Effector CD4-positive, alpha-beta T cell (primary cell): ENCODE measurements at regions not wholly inside any gene's neighbourhood (a gene's known extent, or its start where the extent isn't known, plus 50 kb on each side); places are given as distances from the start of the nearest gene placed in this dataset.
"Not testable (repeated sequence)": the region's sequence is repeated elsewhere in the genome, so short reads cannot be mapped to it uniquely, and the experiment has no call there.

Experiments
- DNase-seq: peaks from one replicate; pipeline ENCODE4 v3.0.0-alpha.2; 2020

DNA sequence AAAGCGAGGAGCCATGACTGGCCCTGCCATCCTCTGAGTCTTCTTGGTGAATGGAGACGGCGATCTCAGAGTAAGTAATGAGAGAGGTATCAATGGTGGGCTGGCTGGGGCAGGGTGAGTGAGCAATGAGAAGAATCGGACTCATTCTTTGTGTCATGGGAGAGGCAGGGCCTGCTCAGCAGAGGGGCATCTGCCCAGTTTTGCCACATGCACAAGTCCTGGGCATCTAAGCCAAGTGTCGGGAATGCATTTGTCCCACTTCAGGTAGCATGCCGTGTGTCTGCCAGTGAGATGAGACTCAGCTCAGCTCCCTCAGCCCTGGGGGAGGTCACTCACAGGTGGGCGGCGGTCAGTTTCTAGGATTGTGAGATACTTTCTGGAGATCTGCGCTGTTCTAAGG lies 791.0 kb upstream of the RAB6C start:
- no peak for DNase-seq

DNA sequence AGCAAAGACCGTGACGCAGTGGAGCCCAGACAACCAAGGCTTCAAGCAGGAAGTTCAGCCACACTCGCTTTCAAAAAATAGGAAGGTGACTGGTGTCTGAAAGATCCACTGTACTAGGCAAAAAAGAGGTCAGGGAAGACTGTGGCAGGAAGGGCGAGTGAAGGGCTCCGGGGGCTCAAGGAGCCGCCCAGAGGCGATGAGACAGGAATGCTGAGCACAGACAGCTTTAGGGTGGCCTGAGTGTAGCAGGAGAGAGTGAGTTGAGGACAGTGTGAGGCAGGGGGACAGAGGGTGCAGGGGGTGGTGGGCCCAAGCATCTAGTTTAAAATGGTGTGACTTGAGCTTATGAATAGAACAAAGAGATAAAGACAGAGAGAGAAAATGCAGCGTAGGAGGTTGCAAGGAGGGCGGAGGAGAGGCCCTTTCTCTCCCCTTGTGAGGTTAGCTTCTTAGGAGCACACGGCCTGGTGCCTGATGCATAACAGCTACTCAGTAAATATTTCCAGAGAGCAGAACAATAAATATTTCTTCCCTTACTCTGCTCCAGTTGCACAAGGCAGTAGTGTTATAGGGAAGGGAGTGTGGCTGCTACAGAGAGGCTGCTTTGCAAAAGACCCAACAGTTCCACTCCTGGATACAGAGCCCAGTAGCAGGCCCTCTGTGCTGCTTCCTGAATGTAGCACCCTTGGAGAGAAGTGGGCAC lies 789.7 kb upstream of the RAB6C start:
- no peak for DNase-seq

DNA sequence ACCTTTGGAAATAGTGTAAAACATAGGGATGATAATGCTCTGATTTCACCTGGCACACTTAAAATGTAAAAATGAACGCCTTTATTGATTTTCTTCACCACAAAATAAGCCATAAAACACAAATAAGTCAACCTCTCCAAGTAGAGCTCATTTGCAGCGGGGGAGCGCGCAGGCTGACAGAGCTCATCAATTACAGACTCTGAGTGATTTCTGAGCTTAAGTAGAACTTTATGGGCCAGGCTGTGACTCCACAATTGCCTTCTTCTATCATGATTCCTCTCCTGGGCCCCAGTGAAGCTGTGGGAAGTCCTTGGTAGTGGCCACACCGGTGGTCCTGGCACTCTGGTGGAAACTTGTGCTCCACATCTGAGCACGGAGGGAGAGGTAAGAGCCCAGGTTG lies 789.0 kb upstream of the RAB6C start:
- DNase-seq = no peak

DNA sequence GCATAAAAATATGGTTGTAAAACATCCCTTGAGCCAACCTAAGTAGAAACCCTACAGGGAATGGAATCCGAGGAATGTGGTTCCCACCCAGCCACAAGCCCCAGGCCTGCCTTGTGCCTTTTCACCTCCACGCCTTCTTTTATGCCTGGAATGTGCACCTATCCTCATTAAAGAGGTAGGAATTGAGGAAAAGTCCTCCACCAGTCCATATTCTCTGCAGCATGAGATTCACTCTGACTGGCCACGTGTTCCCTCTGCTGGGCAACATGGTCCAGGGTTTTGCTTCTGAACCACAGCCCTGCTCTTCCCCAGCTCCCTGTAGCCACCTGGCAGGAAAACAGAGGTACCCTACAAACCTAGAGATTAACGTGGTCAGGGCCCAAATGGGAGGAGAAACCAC lies 787.9 kb upstream of the RAB6C start:
- DNase-seq = no peak

DNA sequence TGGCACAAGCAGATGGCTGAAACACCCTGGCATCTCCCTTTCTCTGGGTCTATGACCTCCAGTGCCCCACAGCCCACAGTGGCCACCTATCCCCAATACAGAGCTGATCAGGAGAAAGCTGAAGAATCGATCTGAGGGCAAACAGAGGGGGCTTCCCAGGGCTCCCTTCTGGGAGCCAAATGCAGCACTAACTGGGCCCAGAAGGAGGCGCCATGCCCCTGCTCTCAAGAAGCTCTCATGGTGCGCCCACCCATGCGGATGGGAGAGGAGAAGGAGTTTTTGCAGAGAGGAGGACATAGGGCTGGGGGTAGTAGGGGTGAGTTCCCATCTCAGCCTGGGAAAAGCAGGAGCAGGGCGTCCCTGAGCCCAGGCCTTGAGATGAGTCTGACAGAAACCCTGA lies 787.3 kb upstream of the RAB6C start:
- DNase-seq = no peak

DNA sequence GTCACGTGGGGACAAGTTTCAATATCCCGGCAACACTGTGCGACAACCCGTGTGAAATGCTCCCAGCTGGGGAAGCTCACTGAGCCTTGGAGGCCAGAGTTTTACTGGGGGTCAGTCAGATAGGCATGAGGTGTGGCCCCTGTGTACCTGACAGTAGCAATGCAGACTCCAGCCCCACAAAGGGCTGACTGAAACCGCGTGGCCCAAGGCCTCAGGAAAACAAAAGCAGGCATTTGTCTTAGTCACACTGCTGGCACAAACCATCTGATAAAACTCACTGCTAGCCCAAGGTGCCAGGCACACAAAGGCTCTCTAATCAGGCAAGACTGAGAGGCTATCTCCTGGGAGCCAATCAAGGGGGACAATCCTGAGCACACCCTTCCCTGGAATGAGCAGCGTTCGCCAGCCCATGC lies 786.6 kb upstream of the RAB6C start:
- no peak for DNase-seq

DNA sequence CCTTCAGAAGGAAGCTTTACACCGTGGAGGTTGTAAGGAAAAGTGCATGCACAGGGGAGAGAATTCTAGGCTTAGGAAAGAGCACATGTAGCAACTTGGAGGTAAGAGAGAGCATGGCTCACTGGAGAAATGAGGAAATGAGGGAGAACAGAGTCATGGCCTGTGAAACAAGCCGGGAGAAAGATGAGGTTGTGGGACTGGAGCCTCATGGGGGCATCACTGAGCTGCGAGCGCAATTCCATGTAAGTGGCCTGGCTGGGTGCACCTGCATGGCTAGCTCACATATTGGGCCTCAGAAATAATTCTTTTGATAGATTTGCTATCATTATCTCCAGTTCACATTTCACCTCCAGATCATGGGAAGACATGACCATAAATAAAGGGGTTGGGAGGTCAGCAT lies 785.5 kb upstream of the RAB6C start:
- no peak for DNase-seq

DNA sequence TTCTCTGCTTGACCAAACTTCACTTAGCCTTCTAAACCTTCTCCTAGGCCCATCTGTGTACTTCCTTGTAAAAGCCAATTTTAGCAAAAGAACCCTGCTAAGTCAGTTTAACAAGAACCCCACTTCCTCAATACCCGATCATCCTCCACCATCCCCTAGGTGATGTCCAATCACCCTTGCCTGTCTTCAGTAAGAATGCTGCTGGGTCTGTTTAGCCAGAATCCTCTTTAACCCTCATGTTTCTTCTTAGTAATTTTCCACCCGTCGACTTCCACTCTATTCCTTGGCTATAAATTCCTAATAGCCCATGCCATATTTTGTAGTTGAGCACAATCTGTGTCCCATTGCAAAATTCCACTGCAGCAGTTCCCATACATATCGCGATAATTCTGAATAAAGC lies 780.0 kb upstream of the RAB6C start:
- no peak for DNase-seq

DNA sequence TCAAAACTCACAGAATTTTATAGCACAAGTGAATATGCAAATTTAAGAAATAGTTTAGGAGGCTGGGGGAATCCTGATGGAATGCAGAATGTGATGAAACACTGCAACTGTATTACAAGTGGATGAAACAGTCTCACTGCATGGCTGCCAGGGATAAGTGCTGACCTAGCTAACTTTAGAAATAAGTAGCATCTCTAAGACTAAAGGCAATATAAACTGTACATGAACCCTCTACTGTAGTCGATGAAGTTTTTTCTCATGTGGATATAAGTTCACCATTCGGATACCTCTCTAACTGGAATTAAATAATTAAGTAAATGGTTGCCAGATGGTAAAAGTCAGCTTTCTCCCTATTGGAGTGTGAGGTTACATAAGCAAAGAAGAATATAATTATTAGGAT lies 777.8 kb upstream of the RAB6C start:
- no peak for DNase-seq

DNA sequence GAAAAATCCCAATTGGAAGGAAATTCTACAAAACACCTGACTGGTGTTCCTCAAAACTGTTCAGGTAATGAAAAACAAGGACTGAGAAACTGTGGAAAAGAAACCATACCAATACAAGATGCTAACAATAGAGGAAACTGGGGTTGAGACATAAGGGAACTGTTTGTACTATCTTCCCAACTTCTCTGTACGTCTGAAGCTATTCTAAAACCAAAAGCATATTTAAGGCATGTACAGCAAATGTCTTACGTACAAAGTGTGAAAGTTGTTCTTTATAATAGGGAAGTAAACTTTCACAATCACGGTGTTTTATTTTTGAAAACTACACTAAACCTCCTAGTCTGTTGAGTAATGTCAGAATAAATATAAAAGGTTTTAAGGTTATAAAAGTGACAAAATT lies 776.1 kb upstream of the RAB6C start:
- DNase-seq = no peak

DNA sequence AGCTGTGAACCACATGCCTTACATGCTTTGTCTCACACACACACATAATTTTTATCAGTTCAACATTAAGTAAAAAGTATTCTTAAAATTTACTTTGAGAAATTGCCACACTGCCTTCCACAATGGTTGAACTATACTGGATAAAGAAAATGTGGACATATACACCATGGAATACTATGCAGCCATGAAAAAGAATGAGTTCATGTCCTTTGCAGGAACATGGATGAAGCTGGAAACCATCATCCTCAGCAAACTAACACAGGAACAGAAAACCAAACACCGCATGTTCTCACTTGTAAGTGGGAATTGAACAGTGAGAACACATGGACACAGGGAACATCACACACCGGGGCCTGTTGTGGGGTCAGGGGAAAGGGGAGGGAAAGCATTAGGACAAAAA lies 774.9 kb upstream of the RAB6C start:
- DNase-seq = not testable (repeated sequence)

DNA sequence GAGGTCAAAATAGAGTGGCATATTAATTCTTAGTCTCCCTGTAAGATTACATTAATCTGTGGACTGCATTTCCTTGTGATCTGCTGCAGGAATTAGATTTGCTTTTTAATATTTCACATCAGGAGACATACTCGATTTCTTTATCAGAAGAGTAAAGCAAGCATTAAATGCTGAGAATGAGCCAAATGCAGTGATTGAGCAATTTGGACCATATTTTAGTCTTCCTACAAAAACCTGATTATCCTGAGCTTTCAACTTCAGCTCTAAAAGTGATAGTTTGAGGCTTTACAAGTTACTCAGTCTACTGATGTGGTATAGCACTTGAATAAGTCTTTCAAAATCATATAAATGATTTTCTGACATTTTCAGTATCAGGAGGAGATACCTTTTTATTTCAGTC lies 774.3 kb upstream of the RAB6C start:
- no peak for DNase-seq

DNA sequence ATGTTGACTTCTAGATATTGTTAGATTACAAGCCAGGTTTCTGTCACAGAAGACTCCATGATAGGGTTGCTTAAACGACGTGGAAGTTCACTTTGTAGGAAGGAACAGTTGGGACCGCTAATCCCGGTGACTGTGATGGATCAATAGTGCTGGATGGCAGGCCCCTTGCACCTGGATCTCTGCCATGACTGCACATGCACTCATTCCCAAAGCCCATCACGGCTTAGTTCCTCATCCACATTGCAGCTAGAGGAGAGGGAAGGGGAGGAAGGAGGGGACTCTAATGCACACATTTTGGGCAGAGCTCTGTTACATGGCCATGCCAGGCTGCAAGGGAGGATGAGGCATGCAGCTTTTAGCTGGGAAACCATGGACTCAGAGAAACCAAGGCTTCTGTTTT lies 773.7 kb upstream of the RAB6C start:
- no peak for DNase-seq

DNA sequence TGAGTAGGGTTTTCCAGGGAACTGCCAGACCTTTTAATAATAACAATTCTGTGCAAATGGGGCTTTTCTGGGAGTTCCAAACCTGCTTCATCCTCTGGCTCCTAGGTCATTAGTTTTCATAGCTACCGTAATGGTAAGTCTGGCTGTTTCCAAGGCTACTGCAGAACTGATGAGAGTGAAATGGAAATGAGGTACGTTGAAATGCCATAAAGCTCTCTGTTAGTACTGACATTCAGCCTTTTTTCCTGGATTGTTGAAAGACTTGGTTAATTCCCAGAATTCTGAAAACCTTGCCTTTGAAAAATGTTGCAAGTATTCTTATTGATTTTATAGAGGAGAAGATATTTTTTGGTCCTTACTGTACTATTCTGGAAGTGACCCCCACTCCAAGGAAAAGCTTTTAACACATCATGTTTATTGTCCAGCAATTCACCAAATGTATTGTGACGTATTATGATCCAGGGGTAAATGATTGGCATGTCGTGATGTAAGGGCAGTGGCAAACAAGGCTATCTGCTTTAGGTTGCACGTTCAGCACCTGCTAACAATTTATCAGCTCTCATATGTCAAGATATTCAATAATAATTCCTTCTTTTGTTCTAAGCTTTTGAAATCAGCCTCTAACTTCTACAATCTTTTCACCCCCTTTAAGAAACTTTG lies 767.0 kb upstream of the RAB6C start:
- no peak for DNase-seq

DNA sequence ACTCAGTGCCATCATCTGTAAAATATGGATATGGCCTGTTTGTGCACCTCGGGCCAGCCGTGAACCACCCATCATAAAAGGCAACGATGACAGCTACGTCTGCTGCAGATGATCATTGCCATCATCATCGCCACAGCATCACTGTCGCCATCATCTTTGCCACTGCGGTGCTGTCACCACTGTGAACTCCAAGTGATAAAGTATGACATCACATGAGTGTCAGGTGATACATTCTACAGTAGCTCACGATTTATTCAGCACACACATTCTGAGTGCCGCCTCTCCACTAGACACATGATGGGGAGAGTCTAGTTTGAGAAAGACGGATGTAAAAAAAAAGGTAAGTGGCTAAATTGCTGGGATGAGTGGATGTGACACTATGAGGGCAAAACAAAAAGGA lies 755.4 kb upstream of the RAB6C start:
- no peak for DNase-seq

DNA sequence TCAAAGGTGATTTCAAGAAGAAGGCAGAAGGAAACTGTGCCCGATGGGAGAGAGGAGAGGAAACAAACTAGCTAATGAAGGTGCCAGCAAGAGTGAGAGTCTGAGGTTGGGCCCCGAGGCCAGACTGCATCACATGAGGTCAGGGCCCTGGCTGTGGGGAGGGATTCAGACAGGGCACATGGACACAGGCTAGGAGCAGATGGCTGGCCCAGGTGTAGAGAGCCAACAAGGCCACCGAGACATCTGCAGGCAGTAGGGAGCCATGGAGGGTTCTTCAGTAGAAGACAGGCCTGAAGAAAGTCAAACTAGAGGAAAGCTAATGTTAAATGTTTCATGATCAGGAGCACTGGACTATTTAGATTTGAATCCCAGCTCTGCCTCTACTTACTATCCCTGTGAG lies 755.0 kb upstream of the RAB6C start:
- no peak for DNase-seq

DNA sequence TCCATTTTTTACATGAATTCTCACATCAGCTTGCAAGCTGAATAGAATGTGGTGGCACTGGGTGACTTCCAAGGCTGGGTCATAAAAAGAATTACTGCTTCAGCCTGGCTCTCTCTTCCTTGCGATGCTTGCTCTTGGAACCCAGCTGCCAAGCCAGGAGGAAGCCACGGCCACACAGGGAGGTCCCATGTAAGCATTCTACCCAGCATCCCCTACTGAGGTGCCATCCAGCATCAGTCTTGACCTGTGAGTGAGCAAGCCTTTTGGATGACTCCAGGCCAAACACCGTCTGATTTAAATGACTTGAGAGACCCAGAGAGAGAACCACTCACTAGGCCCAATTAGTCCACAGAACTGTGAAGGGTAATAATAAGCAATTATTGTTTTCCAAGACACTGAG lies 750.3 kb upstream of the RAB6C start:
- DNase-seq = no peak

DNA sequence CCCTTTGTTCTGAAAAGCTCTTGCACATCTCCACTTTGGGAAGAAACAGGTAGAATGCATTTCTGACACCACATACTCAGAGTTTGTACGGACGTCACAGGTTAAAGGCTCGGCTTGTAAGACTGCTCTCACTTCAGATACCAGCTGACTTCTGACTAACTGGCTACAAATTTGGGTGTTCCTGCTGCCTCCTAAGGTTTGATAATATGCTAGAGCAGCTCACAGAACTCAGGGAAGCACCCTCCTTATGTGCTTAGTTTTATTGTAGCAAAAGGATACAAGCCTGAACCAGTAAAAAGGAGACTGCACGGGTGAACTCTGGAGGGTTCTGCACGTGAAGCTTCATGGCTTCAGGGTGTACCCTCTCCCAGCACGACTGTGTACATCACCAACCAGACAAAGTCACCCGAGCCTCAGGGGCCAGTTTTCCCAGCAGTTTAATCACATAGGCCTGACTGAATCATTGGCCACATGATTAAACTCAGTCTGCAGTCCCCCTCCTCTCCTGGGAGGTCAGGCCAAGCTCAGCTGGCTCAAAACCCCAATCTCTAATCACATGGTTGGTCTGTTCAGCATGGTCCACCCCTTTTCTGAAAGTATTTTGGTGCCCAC lies 749.5 kb upstream of the RAB6C start:
- no peak for DNase-seq

DNA sequence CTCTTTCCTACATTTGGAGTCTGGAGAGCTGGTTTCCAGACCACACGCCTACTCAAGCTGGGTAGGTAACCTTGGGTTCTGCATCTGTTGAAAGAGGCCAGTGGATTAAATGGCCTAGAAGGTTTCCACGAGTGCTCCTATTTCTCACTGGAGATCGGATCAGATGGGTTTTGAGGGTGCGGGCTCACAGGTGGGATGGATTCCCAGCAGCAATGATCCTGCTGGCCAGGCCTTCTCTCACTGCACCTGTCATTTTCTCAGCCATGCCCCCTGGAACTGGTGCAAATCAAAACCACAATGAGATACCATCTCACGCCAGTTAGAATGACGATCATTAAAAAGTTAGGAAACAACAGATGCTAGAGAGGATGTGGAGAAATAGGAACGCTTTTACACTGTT lies 747.5 kb upstream of the RAB6C start:
- no peak for DNase-seq

DNA sequence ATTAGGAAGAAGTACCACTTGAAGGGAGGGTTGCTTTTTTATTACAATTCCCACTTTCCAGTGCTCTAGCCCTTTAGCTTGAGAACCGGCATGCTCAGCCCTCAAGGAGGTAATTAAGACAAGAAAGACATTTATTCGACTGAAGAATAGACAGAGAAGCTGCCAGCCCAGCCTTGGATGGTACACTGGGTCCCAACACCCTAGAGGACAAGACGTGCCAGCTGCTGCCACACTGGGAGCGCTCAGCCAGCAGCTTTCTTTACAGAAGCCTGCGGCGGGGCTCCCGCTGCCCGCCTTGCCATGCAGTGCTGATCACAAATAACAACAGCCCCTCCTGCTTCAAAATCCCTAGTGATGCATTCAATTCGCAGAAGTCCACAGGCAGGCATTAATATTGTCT lies 746.3 kb upstream of the RAB6C start:
- DNase-seq = no peak

DNA sequence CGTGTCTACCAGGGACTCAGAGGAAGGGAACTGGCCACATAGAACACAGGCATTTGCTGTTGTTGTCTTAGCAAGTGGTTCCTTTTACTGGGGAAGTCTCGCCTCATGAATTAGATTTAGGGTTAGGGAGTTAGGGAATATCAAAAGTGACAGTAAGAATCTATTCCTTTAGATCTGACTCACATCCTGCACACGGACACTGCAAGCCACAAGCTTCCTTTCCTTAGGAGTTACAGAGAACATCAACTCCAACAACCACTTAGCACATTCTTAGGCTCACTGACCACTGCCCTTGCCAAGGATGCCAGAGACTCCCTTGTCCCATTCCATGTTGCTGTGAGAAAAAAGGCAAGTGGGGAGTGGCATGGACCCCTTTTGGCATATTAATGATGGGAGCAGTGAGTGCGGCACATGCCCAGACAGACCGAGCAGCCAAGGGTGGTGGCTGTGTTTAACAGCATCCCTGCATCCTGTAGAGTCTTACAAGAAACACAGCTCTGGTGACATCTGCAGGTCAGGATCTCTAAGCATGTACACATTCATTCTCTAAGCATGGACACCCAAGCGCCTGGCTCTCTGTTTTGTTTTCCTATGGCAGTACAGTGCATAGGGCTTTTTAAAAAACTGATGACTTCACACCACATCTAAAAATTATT lies 745.6 kb upstream of the RAB6C start:
- DNase-seq = no peak

DNA sequence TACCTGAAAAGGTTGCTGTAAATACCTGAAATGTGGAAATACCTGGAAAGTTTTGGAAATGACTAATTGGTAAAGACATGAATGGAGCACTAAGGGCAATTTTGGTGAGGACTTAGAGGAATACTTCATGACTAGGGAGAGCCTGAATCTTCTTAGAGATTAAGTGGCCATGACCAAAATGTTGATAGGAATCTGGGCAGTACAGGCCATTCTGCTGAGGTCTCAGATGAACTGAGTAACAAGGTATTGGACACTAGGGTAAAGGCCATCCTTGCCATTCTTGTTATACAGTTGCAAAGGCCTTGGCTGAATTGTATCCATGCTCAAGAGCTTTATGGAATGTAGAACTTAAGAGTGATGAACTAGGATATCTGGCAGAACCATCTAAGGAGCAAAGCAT lies 742.9 kb upstream of the RAB6C start:
- no peak for DNase-seq

DNA sequence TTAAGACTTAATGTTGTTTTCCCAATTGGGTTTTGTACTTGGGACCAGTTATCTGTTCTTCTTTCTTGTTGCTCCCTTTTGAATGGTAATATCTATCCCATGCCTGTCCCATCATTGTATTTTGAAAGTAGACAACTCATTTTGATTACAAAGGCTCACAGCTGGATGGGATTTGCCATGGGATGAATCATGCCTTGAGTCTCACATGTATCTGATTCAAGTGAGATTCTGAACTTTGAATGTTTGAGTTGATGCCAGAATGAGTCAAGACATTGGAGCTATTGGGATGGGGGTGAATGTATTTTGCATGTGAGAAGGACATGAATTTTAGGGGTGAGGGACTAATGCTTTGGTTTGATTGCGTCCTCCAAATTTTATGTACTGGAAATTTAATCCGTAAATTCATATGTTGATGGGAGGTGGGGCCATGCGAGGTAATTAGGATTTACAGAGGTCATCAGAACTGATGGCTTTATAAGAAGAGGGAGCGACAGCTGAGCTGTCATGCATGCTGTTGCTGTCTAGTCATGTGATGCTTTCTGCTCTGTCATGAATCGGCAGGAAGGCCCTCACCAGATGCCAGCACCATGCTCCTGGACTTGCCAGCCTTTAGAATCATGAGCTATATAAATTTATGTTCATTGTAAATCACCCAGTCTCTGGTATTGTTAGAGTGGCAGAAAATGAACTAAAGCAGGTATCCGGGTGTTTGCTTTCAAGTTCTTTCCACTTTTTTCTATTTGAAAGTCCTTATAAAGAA lies 741.3 kb upstream of the RAB6C start:
- no peak for DNase-seq
